HG02763 (cell line): ENCODE measurements at regions not wholly inside any gene's neighbourhood (a gene's known extent, or its start where the extent isn't known, plus 50 kb on each side); places are given as distances from the start of the nearest gene placed in this dataset.
"Not testable (repeated sequence)": the region's sequence is repeated elsewhere in the genome, so short reads cannot be mapped to it uniquely, and the experiment has no call there.

Source experiments
- ATAC-seq: cut with Tn5 transposase; IDR thresholded peaks from one replicate; pipeline ENCODE4 v1.9.1; 2021; ENCODE audit warnings: mild to moderate bottlenecking, moderate library complexity; ENCODE audit not compliant: unreplicated experiment

- no peak for ATAC-seq
Measured at GRCh38 chr5:57776035-57776434, 293.4 kb upstream of the ACTBL2 start.

GRCh38 chr5:57774439-57774838 lies 291.8 kb upstream of the ACTBL2 start:
- no peak for ATAC-seq

GRCh38 chr5:57772512-57772911 lies 289.9 kb upstream of the ACTBL2 start:
- no peak for ATAC-seq

- no peak for ATAC-seq
Measured at GRCh38 chr5:57770039-57770438, 287.4 kb upstream of the ACTBL2 start.

GRCh38 chr5:57768745-57769144 lies 286.1 kb upstream of the ACTBL2 start:
- ATAC-seq = no peak

- ATAC-seq = no peak
Measured at GRCh38 chr5:57764479-57765089, 282.0 kb upstream of the ACTBL2 start.

- no peak for ATAC-seq
Measured at GRCh38 chr5:57761513-57761912, 278.9 kb upstream of the ACTBL2 start.

- ATAC-seq = no peak
Measured at GRCh38 chr5:57754616-57755015, 272.0 kb upstream of the ACTBL2 start.

GRCh38 chr5:57753446-57753845 lies 270.8 kb upstream of the ACTBL2 start:
- ATAC-seq = no peak

GRCh38 chr5:57751710-57752109 lies 269.1 kb upstream of the ACTBL2 start:
- no peak for ATAC-seq

- no peak for ATAC-seq
Measured at GRCh38 chr5:57750891-57751290, 268.3 kb upstream of the ACTBL2 start.

GRCh38 chr5:57750282-57750681 lies 267.7 kb upstream of the ACTBL2 start:
- no peak for ATAC-seq

GRCh38 chr5:57749396-57749795 lies 266.8 kb upstream of the ACTBL2 start:
- no peak for ATAC-seq

- no peak for ATAC-seq
Measured at GRCh38 chr5:57745700-57746651, 263.4 kb upstream of the ACTBL2 start.

- ATAC-seq = no peak
Measured at GRCh38 chr5:57745029-57745428, 262.4 kb upstream of the ACTBL2 start.

GRCh38 chr5:57741336-57741735 lies 258.7 kb upstream of the ACTBL2 start:
- ATAC-seq = no peak

- ATAC-seq = no peak
Measured at GRCh38 chr5:57738787-57739186, 256.2 kb upstream of the ACTBL2 start.

- no peak for ATAC-seq
Measured at GRCh38 chr5:57738301-57738700, 255.7 kb upstream of the ACTBL2 start.

GRCh38 chr5:57736716-57737115 lies 254.1 kb upstream of the ACTBL2 start:
- no peak for ATAC-seq

- not testable (repeated sequence) for ATAC-seq
Measured at GRCh38 chr5:57735279-57736153, 252.9 kb upstream of the ACTBL2 start.

GRCh38 chr5:57734296-57734695 lies 251.7 kb upstream of the ACTBL2 start:
- ATAC-seq = no peak
